Neural cell (in vitro differentiated cells): ENCODE measurements at regions not wholly inside any gene's neighbourhood (a gene's known extent, or its start where the extent isn't known, plus 50 kb on each side); places are given as distances from the start of the nearest gene placed in this dataset.

Experiments used
- CTCF ChIP-seq: fragments of 450-650 bp; IDR thresholded peaks from 2 replicates; pipeline ENCODE4 v1.5.1; 2014; ENCODE audit warnings: antibody characterized with exemption, mild to moderate bottlenecking, moderate library complexity; ENCODE audit not compliant: poor library complexity, severe bottlenecking
- EZH2 ChIP-seq: fragments of 200-600, 300-800 bp; shearing (Covaris generic), sonication (generic); IDR thresholded peaks from 2 replicates; pipeline ENCODE4 v1.6.1; 2014; ENCODE audit warnings: antibody characterized with exemption, low read length, borderline replicate concordance, mild to moderate bottlenecking; ENCODE audit not compliant: insufficient read depth, poor library complexity, severe bottlenecking
- MXI1 ChIP-seq: fragments of 450-650 bp; conservative IDR thresholded peaks from 2 replicates; pipeline ENCODE4 v1.6.1; 2014; ENCODE audit warnings: antibody characterized with exemption, mild to moderate bottlenecking; ENCODE audit not compliant: poor library complexity, severe bottlenecking
- RAD21 ChIP-seq: fragments of 450-650 bp; conservative IDR thresholded peaks from 2 replicates; pipeline ENCODE4 v1.6.1; 2014; ENCODE audit warnings: antibody characterized with exemption, mild to moderate bottlenecking, moderate library complexity
- REST ChIP-seq: IDR thresholded peaks from 2 replicates; pipeline ENCODE4 v1.6.1; 2012; ENCODE audit warnings: borderline replicate concordance
- TAF1 ChIP-seq: IDR thresholded peaks from 2 replicates; pipeline ENCODE4 v1.6.1; 2012; ENCODE audit warnings: low read depth

GRCh38 chr1:58293388-58293787 is 253.1 kb downstream of the OMA1 start:
- no peak for TF ChIP-seq MXI1
- no peak for TF ChIP-seq CTCF
- no peak for TF ChIP-seq RAD21
- TF ChIP-seq TAF1: no peak
- no peak for TF ChIP-seq EZH2
- no peak for TF ChIP-seq REST
